PC-9 (cell line): ENCODE measurements at regions not wholly inside any gene's neighbourhood (a gene's known extent, or its start where the extent isn't known, plus 50 kb on each side); places are given as distances from the start of the nearest gene placed in this dataset.

Experiments
- BruUV-seq: library from RNA; stranded (reverse); fragments of 400-500 nt; replicated peaks from 2 replicates; lab custom pipeline; 2021; lab: Mats Ljungman, UMichigan
- CTCF ChIA-PET: fragments of 300-600 bp; sonication (Branson Sonifier 250); formaldehyde crosslinking; loops from one replicate; lab custom pipeline; 2022; ENCODE audit warnings: antibody characterized with exemption; lab: Charles Lee
- POLR2A ChIA-PET: fragments of 300-600 bp; sonication (Branson Sonifier 250); formaldehyde crosslinking; loops from one replicate; lab custom pipeline; 2022; ENCODE audit warnings: antibody characterized with exemption; ENCODE audit not compliant: unreplicated experiment; lab: Charles Lee
- DNase-seq, 2 experiments: peaks; one replicate each; pipeline versions ENCODE4 v3.0.0 to v3.0.0-alpha.2; 2015 to 2022; ENCODE audit warnings: mixed read lengths in 1 of 2
- H2AFZ ChIP-seq: fragments of 200-600 bp; sonication (generic); 2 replicates; pipeline ENCODE4 v1.8.1; 2017; ENCODE audit warnings: antibody characterized with exemption
- H3F3A ChIP-seq: fragments of 200-600 bp; sonication (generic); 2 replicates; pipeline ENCODE4 v1.8.1; 2017; ENCODE audit warnings: antibody characterized with exemption, mild to moderate bottlenecking, low read depth; ENCODE audit not compliant: insufficient read depth
- H3K27ac ChIP-seq: fragments of 200-600 bp; sonication (generic); 2 replicates; pipeline ENCODE4 v1.6.1; 2016; ENCODE audit warnings: mixed run types
- H3K27me3 ChIP-seq: fragments of 200-600 bp; sonication (generic); 2 replicates; pipeline ENCODE4 v1.6.1; 2016; ENCODE audit warnings: low read depth, mixed run types; ENCODE audit not compliant: insufficient read depth
- H3K36me3 ChIP-seq: fragments of 200-600 bp; sonication (generic); 2 replicates; pipeline ENCODE4 v1.6.1; 2016; ENCODE audit warnings: low read depth, mixed run types
- H3K4me1 ChIP-seq: fragments of 200-600 bp; sonication (generic); replicated peaks from 2 replicates; pipeline ENCODE4 v1.6.1; 2016; ENCODE audit warnings: mixed run types; ENCODE audit not compliant: insufficient read depth
- H3K4me2 ChIP-seq: fragments of 200-600 bp; sonication (generic); 2 replicates; pipeline ENCODE4 v1.6.1; 2017; ENCODE audit warnings: mixed run types
- H3K4me3 ChIP-seq: fragments of 200-600 bp; sonication (generic); 2 replicates; pipeline ENCODE4 v1.6.1; 2016; ENCODE audit warnings: mixed run types
- H3K79me2 ChIP-seq: fragments of 200-600 bp; sonication (generic); 2 replicates; pipeline ENCODE4 v1.6.1; 2017; ENCODE audit warnings: low read depth, mixed run types
- H3K9me2 ChIP-seq: fragments of 200-600 bp; sonication (generic); 2 replicates; pipeline ENCODE4 v1.8.1; 2017; ENCODE audit warnings: mild to moderate bottlenecking; ENCODE audit not compliant: insufficient read depth
- H3K9me3 ChIP-seq: fragments of 200-600 bp; sonication (generic); 2 replicates; pipeline ENCODE4 v1.8.1; 2016; ENCODE audit warnings: low read depth; ENCODE audit not compliant: insufficient read depth
- H4K20me1 ChIP-seq: fragments of 200-600 bp; sonication (generic); 2 replicates; pipeline ENCODE4 v1.8.1; 2017; ENCODE audit not compliant: insufficient read depth
- CTCF ChIP-seq: fragments of 200-600 bp; sonication (generic); conservative IDR thresholded peaks from 2 replicates; pipeline ENCODE4 v1.6.1; 2017; ENCODE audit warnings: mixed run types, antibody characterized with exemption, mild to moderate bottlenecking, moderate library complexity
- EZH2 ChIP-seq: fragments of 200-600 bp; sonication (generic); IDR thresholded peaks from 2 replicates; pipeline ENCODE4 v1.8.0; 2017; ENCODE audit warnings: antibody characterized with exemption, low read depth
- intact Hi-C: fragments of 100-400 bp; cut with micrococcal nuclease; formaldehyde crosslinking; loops from one replicate; pipeline ENCODE4 v1.10.0; 2022; ENCODE audit not compliant: unreplicated experiment

GRCh38 chr4:163833669-163834068 lies 339.2 kb downstream of the TMA16 start:
- TF ChIP-seq CTCF: no peak
- no peak for TF ChIP-seq EZH2
- no peaks in the 10 kb centered on the region for H3F3A ChIP-seq
- POLR2A ChIA-PET: no interaction called here
- intact Hi-C loops: no loop called here
- no peaks in the 10 kb centered on the region for H3K79me2 ChIP-seq
- no peaks in the 10 kb centered on the region for H4K20me1 ChIP-seq
- CTCF ChIA-PET: no interaction called here
- DNase-seq: no peak
- H3K27me3 ChIP-seq: no peaks in the 10 kb centered on the region
- BruUV-seq: no TSS peak
- H3K9me2 ChIP-seq: no peaks in the 10 kb centered on the region
- no peaks in the 10 kb centered on the region for H3K36me3 ChIP-seq
- no peaks in the 10 kb centered on the region for H3K9me3 ChIP-seq
- H3K4me2 ChIP-seq: no peak overlapping the region
- no peak overlapping the region for H2AFZ ChIP-seq
- H3K27ac ChIP-seq: no peak overlapping the region
- no peak overlapping the region for H3K4me3 ChIP-seq
- H3K4me1 ChIP-seq: no peaks in the 10 kb centered on the region

GRCh38 chr4:163846008-163846407 lies 351.5 kb downstream of the TMA16 start:
- Histone ChIP-seq H3K27ac (no peak overlapping the region), H3K79me2 (no peaks in the 10 kb centered on the region), H3K9me3 (no peaks in the 10 kb centered on the region), H3K27me3 (no peaks in the 10 kb centered on the region), H3F3A (no peaks in the 10 kb centered on the region), H3K9me2 (no peaks in the 10 kb centered on the region), H4K20me1 (no peaks in the 10 kb centered on the region), H3K4me3 (no peak overlapping the region), H3K4me1 (no peaks in the 10 kb centered on the region), H3K36me3 (no peaks in the 10 kb centered on the region), H3K4me2 (no peak overlapping the region), H2AFZ (no peak overlapping the region)
- CTCF ChIA-PET: no interaction called here
- BruUV-seq: no TSS peak
- no peak for DNase-seq
- POLR2A ChIA-PET: no interaction called here
- intact Hi-C loops: no loop called here
- TF ChIP-seq EZH2: no peak
- TF ChIP-seq CTCF: no peak

DNA sequence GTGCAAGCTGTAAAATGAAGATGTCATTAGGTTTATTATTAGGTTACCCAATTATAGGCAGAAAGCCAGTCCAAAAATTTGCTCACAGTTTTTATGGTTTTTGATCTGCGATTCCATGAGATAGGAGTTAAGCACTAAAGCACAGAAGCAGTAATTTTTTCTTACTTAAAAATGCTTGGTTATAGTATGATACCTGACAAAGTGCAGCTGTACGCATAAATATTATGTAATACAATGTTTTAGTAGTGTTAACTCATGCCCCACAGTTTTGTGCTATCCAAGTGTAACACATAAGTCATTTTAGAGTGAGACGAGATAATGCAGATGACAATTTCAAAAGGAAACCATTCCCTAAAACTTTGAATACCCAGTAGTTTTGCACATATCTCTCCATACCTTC lies 357.8 kb downstream of the TMA16 start:
- CTCF ChIA-PET: no interaction called here

More for the DNA sequence above, 357.8 kb downstream of the TMA16 start:
- no TSS peak for BruUV-seq
- H2AFZ ChIP-seq: no peak overlapping the region
- no peaks in the 10 kb centered on the region for H3K36me3 ChIP-seq
- no peak overlapping the region for H3K4me3 ChIP-seq
- H3K4me1 ChIP-seq: no peaks in the 10 kb centered on the region
- no peaks in the 10 kb centered on the region for H3F3A ChIP-seq
- H4K20me1 ChIP-seq: no peaks in the 10 kb centered on the region
- no peak for DNase-seq
- no peak overlapping the region for H3K4me2 ChIP-seq
- H3K27me3 ChIP-seq: no peaks in the 10 kb centered on the region
- POLR2A ChIA-PET: no interaction called here
- no peaks in the 10 kb centered on the region for H3K79me2 ChIP-seq
- H3K9me2 ChIP-seq: no peaks in the 10 kb centered on the region
- no peak overlapping the region for H3K27ac ChIP-seq
- intact Hi-C loops: no loop called here
- TF ChIP-seq EZH2: no peak
- TF ChIP-seq CTCF: no peak
- H3K9me3 ChIP-seq: no peaks in the 10 kb centered on the region
